ENCODE measurements at regions not wholly inside any gene's neighbourhood (a gene's known extent, or its start where the extent isn't known, plus 50 kb on each side); places are given as distances from the start of the nearest gene placed in this dataset.

DNA sequence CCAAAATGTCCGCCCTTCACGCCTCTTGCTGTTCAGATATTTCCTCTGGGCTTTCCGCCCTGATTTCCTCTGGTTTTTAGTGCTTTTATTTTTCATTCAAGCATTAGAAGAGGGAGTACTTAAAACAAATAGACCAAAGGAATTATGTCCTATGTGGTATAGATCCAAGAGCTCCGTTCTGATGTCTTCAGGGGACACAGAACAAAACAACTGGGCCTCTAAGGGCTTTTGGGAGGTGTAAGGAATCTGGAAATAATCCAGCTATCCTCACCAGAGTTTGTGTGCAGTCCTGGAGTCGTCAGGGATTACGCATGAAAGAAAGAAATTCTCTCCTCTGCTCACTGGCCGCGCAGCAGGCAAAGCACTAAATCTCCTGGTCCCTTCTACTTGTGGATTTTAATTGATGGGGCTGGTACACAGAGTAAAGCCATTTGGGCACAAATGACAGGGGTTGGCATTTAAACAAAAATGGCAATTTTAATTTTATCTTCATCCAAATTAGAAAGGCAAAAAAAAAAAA lies 999.2 kb downstream of the ADGRL3 start:
- DNase-seq, result no peak

DNA sequence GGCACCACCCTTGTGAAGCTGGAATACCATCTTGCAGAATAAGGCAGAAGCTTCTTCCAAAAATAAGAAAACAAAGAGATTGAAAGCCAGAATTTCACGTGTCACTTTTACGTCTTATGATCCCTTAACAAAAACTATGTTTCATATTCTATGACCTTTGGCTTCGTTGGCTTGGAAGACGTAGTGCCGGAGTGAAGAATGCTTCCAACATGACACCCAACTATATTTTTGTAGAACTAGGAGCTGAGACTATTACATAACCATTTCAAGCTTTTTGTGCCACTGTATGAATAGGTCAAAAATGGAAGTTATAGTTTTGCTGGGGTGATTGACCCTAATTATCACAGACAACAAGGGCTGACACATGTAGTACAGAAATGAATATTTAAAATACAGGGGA lies 996.2 kb downstream of the ADGRL3 start:
- no peak for DNase-seq

DNA sequence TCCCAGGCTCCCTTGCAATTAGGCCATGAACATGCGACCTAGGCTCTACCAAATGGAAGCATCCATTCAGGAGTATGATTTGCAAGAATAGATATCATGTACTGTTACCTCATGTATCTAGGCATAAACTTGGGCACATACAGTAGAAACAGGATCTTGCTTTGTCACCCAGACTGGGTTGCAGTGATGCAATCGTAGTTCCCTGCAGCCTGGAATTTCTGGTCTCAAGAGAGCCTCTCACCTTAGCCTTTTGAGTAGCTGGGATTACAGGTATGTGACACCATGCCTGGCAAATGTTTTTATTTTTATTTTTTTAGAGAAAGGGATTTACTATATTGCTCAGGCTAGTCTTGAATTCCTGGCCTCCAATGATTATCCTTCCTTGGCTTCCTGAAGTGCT lies 994.2 kb downstream of the ADGRL3 start:
- no peak for DNase-seq

DNA sequence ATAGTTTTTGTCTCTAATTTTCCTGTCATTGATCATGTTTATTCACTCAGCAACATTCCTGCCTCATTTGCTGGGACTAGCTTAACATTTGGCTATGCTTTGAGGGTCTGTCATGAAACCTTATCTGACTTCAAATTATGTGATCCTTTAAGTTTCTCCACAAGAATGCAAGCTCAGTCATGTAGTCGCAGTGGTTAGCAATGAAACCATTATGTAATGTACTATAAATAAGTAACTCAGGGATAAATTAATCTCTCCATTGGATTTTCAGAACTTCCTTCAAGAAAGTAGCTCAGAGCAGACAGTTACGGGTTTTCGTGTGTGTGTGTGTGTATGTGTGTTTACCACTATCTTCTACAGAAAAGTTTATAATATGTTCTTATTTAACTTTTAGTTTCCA lies 993.6 kb downstream of the ADGRL3 start:
- DNase-seq, result no peak

DNA sequence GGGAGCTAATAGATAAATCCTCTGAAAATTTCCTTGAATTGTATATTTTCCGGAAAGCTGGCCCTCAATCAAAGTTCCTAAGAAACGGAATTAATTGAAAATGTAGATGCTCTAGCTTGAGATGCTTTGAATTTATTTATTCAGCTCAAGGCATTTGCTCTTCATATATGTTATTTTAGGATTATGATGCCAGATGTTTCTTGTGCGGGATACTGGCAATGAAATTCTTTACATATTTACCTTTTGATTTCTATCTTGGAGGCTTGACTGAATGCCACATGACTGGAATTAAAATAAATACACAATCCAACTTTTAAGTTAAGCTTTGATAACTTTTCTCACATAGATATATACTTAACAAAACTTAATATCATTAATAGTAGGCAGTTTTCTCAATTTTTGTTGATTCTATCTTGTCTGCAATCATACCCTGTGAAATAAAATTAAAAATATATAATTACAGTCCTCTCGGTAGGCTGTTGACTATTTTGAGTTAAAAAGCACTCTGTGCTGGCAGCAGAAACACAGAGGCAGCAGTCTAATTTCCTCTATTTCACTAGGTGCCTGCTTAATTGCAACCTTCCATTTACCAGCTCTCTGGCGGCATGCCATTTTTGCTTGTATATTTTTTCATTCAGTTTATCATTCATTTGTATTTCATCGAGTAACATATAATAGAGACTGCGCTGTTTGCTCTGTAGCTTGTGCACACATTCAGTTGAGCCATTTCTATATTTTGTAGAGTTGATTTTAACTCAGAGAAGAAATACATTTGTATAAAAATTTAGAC lies 991.5 kb downstream of the ADGRL3 start:
- DNase-seq, result no peak

DNA sequence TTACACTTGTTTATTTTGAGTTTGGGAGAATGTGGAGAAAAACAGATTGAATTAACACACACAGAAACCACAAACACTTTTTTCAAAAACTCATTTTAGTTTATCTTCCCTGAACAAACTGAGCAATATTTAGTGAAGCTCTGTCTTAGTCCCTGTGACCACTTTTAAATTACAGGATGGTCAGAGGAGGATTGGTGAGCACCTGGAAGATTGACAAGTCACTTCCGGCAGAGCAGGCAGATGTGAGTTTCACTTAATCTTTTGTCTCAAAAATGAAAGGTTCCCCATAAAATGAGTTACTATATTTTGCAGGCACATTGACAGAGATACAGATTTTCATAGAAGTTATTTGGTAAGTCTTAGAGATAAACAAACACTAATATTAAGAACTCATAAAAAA lies 970.1 kb downstream of the ADGRL3 start:
- no peak for DNase-seq

DNA sequence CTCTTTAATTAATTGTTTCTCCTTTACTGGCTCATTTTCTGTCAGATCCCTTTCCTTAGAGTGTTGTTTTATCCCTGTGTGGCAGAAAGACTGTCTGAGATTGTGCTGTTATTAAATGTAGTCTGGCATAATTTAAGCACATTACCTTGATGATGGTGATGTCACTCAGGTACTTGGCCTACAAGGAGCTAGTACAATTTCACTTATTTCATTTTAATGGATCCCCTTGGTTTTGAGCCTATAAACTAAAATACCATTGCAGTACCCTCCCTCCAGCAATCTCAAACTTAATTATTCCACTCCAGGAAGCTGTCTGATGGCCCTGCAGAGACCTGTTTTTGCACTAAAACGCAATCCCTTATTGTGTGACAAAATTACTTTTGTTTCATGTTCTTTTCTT lies 968.6 kb downstream of the ADGRL3 start:
- DNase-seq, result no peak

DNA sequence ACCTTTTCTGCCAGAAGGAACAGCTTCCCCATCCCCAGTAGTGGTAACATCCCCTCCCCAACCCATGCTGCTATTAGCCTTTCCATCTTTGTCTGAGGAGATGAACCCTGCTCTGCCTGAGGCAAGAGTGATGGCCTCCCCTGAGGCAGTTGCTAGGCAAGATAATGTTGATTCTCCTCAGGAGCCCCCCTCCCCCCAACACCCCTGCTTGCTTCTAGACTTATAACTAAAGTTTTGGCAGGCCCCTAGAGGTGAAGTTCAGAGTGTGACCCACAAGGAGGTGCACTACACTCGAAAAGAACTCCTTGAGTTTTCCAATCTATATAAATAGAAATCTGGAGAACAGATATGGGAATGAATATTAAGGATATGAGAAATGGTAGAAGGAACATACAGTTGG lies 962.5 kb downstream of the ADGRL3 start:
- DNase-seq, result no peak

DNA sequence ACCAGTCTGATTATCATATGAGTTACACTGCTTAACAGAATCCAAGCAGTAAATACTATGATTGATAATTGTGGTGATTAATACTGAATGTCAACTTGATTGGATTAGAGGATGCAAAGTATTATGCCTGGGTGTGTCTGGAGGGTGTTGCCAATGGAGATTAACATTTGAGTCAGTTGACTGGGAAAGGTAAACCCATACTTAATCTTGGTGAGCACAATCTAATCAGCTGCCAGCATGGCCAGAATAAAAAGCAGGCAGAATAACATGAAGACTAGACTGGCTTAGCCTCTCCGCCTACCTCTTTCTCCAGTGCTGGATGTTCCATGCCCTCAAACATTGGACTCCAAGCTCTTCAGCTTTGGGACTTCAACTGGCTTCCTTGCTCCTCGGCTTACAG lies 961.3 kb downstream of the ADGRL3 start:
- DNase-seq, result no peak

DNA sequence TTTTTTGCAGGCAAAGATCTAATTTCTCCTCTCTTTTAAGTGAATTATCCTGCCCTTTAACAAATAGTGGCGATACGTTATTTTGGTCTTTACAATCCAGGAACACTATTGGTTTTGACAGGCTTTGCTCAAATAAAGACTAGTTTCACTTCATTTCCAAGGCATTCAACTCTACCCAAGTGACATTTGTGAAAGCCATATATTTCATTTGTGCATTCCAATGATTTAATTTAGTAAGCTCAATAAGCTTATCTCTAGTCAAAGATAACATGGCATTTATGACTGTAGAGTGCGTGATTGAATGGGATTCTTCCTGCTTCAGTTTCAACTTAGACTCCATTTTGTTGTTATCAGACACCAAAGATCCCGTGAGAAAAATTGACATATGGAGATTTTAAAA lies 959.8 kb downstream of the ADGRL3 start:
- DNase-seq, result no peak

DNA sequence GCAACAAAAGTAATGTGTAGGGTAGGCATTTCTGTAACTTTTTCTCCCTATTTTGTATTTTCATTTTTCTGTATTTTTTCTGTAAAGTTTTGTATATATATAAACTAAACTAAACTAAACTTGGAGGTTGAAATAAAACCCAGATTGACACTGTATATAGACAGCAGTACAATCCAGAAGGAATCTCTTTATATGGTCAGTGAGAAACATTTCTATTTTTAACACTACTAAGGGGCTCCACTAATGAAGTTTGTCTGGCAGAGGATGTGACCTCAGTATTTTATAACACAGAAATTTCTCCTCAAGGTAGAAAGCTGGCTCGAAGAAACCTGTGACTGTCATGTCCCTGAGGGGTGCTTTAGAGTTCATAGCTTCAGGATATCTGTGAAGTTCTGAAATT lies 959.2 kb downstream of the ADGRL3 start:
- no peak for DNase-seq

DNA sequence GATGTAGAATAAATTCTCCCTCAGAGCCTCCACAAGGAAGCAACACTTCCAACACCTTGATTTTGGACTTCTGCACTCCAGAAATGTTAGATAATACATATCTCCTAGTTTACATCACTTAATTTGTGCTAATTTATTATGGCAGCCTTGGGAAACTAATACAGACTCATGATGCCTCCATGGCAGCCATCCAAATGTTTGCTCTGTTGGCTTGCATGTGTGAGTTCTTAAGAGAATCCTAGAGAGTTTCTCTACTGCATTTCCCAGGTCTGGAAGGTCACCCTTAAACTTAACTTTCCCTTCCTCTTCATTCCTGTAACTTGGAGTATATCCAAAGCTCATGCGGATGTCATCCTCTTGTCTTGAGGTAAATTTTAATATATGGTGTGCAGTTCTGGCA lies 956.1 kb downstream of the ADGRL3 start:
- DNase-seq, result no peak

DNA sequence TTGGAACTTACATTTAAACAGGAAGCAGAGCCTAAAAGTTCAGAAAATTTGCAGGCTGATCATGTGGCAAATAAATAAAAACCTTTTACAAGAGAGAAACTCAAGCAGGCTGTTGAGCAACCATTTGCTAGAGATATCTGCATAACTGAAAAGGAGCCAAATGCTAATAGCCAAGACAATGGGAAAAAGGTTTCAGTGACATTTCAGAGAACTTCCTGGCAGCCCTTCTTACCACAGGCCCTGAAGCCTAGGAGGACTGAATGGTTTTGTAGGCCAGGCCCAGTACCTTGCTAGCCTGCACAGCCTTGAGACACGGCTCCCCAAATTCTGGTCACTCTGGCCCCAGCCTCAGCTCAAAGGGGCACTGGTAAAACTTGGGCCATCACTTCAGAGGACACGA lies 945.1 kb downstream of the ADGRL3 start:
- no peak for DNase-seq

DNA sequence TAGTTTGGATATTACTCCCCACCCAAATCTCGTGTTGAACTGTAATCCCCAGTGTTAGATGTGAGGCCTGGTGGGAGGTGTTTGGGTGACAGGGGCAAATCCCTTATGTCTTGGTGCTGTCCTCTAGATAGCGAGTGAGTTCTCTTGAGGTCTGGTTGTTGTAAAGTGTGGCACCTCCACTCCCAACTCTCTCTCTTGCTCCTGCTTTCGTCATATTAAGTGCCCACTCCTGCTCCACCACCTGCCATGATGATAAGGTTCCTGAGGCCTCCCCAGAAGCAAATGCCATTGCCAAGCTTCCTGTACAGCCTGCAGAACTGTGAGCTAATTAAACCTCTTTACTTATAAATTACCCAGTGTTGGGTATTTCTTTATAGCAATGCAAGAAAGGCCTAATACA lies 944.3 kb downstream of the ADGRL3 start:
- no peak for DNase-seq

DNA sequence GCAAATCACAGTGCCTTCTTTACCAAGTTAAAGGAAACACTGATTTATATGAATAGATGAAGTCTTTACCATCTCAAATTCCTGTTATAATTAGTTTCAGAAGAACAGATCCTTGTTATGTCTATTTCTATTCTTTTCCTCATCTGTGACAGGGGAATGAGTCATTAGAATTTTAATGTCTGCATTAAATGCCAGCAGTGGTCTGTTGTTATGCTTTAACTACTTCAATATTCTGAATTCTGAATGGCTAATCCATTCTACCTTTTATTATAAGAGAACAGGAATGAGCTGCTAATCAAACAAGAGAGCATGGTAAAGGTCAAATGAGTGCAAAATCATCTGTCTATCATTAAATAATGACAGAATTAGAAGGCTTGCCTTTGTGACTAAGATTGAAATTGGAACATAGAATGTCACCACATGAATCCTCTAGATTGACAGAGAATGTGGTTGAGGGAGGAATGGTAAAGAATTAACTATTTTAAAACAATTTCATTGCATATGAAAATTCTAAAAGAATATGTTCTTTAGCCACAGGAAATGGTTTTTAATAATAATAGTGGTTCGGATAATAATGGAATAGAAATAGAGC lies 935.5 kb downstream of the ADGRL3 start:
- no peak for DNase-seq

DNA sequence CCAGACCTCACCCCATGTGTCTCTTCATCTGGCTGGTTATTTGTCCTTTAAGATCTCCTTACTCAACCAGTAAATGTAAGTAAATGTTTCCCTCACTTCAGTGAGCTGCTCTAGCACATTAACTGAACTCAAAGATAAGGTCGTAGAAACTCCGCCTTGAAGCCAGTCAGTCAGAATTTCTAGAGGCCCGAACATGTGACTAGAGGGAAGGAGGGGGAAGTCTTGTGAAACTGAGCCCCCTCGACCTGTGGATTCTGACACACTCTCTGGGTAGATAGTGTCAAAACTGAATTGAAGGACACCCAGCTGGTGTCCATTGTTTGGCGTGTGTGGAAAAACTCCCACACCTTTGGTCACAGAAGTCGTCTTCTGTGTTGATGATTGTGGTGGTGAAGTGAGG lies 933.9 kb downstream of the ADGRL3 start:
- DNase-seq, result no peak

DNA sequence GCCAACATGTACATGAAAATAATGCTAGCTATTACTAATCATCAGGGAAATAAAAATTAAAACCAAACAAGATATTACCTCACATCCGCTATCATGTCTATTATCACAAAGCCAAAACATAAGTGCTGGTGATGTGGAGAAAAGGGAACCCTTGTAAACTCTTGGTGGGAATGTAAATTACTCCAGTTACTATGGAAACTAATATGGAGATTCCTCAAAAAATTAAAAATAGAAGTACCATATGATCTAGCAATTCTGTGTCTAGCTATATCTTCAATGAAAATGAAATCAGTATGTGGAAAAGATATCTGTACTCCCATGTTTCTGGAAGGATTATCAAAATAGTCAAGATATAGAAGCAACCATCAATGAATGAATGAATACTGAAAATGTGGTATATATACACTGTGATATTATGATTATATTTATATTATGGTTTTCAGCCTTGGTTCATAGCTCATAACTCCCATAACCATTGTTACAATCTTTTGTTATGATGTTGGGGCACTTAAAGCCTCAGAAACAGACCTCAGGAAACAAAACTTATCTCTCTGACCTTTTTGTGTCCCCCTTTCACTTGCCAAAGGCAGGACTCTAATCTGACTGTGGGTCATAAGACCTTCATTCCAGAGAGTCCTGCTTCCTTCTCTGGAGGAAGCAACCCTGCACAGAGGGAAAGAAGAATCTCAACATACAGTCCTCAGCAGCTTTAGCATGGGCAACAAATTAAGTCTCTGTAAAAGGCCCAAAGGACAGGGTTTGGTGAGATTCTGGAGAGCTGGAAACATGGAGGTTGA lies 933.2 kb downstream of the ADGRL3 start:
- no peak for DNase-seq

DNA sequence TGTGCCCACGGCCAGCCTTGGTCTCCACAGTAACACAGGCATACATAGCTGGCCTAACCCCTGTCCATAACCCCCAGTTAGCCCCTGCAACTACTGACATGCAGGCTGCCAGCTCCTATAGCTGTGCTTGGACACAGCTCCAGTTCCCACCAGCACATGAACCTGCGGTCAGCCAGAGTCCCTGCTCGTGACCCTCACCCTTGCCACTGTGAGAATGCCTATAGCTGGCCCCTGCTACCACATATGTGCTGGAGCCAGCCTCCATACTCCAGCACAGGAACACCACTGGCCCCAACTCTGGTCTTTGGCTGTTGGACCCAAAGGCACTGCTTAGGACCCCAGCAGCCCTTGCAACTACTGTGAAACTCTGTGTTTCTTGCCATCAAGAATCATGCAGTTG lies 930.9 kb downstream of the ADGRL3 start:
- no peak for DNase-seq

DNA sequence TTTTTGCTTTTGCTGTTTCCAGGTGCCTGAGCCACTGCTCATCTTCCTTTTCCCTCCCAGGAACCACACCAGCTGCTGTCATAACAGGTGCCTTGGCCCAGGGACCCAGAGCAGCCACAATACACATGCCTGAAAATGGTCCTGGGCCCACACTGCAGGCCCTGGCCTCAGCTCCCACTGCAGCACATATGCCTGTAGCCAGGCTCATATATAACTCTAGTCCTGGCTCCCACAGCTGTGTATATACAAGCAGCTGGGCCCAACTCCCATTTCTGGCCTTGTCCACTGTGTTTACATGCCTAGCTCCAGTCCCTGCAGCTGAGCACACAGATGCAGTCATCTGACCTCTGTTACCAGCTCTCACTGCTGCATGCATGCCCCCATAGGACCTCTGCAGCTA lies 930.5 kb downstream of the ADGRL3 start:
- no peak for DNase-seq

DNA sequence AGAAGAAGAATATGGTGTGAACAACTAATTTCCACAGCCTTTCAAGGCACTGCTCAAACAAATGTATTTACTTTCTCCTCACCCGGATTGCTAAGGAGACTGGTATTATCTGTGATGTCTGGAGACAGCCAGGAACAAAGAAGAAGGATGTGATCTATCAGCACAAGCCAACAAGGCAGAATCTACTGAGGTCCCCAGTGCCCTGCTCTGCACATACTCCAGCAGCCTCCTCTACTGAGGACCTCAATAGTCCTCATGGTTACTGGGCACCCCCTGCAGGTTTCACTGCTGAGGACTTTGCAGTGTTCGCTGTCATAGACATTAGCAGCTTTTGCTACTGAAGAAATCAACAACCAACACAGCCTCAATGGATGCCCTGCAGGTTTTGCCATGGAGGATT lies 930.1 kb downstream of the ADGRL3 start:
- DNase-seq, result no peak

Data from stimulated activated CD4-positive, alpha-beta T cell treated with anti-CD3 and anti-CD28 coated beads, Interleukin-4, amount 100 ng/mL, for 24 hours (primary cell).